PC-3 (cell line): ENCODE measurements at regions not wholly inside any gene's neighbourhood (a gene's known extent, or its start where the extent isn't known, plus 50 kb on each side); places are given as distances from the start of the nearest gene placed in this dataset.

Experiments
- CTCF ChIP-seq: fragments of 300-600 bp; sonication (generic); conservative IDR thresholded peaks from 2 replicates; pipeline ENCODE4 v1.5.1; 2017; ENCODE audit warnings: antibody characterized with exemption, low read depth, mild to moderate bottlenecking, low read length
- EZH2 ChIP-seq: fragments of 300-600 bp; sonication (generic); IDR thresholded peaks from one replicate; pipeline ENCODE4 v1.6.1; 2017; ENCODE audit warnings: antibody characterized with exemption, mild to moderate bottlenecking, low read length; ENCODE audit not compliant: unreplicated experiment

DNA sequence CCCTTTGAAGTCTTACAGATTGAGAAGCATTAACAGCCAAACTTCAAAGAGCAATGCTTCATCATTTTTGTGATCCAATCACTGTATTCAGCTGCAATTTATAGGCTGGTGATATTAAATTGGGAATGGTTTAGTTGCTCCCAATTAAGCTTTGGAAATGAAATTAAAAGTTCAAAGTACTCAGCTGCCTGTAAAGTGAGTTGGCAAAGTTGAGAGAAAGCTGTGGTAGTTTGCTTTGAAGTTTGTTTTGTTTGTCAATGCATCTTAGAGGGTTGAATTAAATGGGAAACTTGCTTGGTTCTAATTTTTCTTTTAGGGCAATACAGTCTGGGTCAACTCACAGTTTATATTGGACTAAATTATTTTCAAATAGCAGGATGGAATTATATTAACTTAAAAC, 238.4 kb upstream of the CTSO start:
- TF ChIP-seq CTCF: no peak
- no peak for TF ChIP-seq EZH2
